HUES6 (cell line): ENCODE measurements at regions not wholly inside any gene's neighbourhood (a gene's known extent, or its start where the extent isn't known, plus 50 kb on each side); places are given as distances from the start of the nearest gene placed in this dataset.

Experiments
- H3K27ac ChIP-seq: 2 replicates; pipeline ENCODE4 v1.7.0; 2013; ENCODE audit warnings: low read depth, mild to moderate bottlenecking, low read length, inconsistent platforms
- H3K27me3 ChIP-seq: 2 replicates; pipeline ENCODE4 v1.6.1; 2013; ENCODE audit warnings: low read length; ENCODE audit not compliant: control insufficient read depth, insufficient read depth
- H3K36me3 ChIP-seq: 2 replicates; pipeline ENCODE4 v1.6.1; 2013; ENCODE audit warnings: low read length; ENCODE audit not compliant: control insufficient read depth, insufficient read depth
- H3K4me1 ChIP-seq: 2 replicates; pipeline ENCODE4 v1.6.1; 2013; ENCODE audit warnings: low read length; ENCODE audit not compliant: control insufficient read depth, insufficient read depth
- H3K4me3 ChIP-seq: 2 replicates; pipeline ENCODE4 v1.5.1; 2013; ENCODE audit warnings: low read depth, low read length
- H3K9ac ChIP-seq: one replicate; pipeline ENCODE4 v1.6.1; 2013; ENCODE audit warnings: mild to moderate bottlenecking, low read length
- H3K9me3 ChIP-seq: 2 replicates; pipeline ENCODE4 v1.6.1; 2013; ENCODE audit warnings: low read depth, low read length; ENCODE audit not compliant: control insufficient read depth, insufficient read depth

DNA sequence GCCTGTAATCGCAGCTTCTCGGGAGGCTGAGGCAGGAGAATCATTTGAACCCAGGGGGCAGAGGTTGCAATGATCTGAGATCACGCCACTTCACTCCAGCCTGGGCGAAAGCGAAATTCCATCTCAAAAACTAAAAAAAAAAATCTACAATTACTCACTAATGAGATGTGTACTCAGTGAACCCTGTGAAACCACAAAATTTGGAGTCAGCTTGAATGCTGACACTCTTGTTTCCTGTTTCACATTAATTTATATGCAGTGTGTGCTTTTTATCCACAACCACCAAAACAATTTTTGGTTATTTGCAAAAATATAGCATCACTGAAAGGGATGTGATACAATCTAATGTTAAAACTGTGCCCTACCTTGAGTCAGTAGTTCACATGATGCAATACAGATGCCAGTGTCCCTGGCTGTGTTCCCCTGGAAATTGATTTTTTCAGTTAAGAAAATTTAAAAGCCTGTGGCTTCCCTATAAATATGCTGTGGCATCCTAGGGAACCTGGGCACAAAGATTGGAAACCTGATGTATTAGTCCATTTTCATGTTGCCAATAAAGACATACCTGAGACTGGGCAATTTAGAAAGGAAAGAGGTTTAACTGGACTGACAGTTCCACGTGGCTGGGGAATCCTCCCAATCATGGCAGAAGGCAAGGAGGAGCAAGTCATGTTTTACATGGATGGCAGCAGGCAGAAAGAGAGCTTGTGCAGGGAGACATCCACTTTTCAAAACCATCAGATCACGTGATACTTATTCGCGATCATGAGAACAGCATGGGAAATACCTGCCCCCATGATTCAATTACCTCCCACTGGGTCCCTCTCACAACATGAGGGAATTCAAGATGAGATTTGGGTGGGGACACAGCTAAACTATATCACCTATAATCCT, 337.5 kb upstream of the NT5C1B start:
- peaks cover 7% of the 10 kb centered on the region; the same call in 1 of the 2 replicates for H3K4me1 ChIP-seq
- no peak overlapping the region for H3K27ac ChIP-seq
- H3K36me3 ChIP-seq, result no peaks in the 10 kb centered on the region
- no peak overlapping the region for H3K9ac ChIP-seq
- H3K9me3 ChIP-seq, result peaks cover 5% of the 10 kb centered on the region; the same call in 1 of the 2 replicates
- no peaks in the 10 kb centered on the region for H3K27me3 ChIP-seq
- no peak overlapping the region for H3K4me3 ChIP-seq

DNA sequence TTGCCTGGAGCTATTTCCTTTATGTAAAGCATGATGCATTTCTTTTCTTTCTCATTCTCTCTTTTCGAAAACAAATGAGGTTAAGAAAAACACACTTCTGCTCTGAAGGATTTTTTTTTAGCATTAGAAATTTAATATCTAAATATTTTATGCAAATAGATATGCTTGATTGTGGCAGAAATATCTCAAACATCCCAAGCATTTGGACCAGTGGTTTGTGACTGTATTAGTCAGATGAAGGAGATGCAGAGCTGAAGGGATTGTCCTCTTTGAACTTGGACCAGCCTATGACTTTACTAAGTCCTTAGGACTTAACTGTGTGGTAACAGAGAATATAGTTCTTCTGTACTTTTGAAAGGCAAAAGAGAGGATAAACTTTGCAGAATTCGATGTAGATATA, 335.9 kb upstream of the NT5C1B start:
- Histone ChIP-seq H3K9ac (no peak overlapping the region), H3K27ac (no peak overlapping the region), H3K4me3 (no peak overlapping the region), H3K4me1 (peaks cover 7% of the 10 kb centered on the region; the same call in 1 of the 2 replicates), H3K36me3 (no peaks in the 10 kb centered on the region), H3K27me3 (no peaks in the 10 kb centered on the region), H3K9me3 (peaks cover 5% of the 10 kb centered on the region; the same call in 1 of the 2 replicates)

DNA sequence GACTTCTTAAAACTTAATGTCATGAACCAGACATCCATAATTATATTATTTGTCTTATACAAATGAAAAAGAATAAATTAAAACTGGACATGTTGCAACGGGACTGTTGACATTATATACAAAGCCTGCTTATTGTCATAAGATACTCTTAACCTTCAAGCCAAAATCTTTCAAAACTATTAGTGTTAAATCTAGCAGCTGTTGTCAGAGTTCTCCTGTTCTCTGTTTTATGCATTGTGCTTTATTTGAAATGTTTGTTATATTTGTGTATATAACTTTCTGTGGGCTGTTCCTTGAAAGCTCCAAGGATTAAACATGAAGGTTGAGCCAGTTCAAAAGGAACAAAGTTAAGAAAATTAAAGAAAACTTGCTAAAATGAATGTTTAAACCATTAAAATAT, 335.5 kb upstream of the NT5C1B start:
- H3K36me3 ChIP-seq, result no peaks in the 10 kb centered on the region
- H3K4me1 ChIP-seq, result peaks cover 7% of the 10 kb centered on the region; the same call in 1 of the 2 replicates
- no peak overlapping the region for H3K27ac ChIP-seq
- H3K9ac ChIP-seq, result no peak overlapping the region
- peaks cover 5% of the 10 kb centered on the region; the same call in 1 of the 2 replicates for H3K9me3 ChIP-seq
- no peaks in the 10 kb centered on the region for H3K27me3 ChIP-seq
- H3K4me3 ChIP-seq, result no peak overlapping the region

DNA sequence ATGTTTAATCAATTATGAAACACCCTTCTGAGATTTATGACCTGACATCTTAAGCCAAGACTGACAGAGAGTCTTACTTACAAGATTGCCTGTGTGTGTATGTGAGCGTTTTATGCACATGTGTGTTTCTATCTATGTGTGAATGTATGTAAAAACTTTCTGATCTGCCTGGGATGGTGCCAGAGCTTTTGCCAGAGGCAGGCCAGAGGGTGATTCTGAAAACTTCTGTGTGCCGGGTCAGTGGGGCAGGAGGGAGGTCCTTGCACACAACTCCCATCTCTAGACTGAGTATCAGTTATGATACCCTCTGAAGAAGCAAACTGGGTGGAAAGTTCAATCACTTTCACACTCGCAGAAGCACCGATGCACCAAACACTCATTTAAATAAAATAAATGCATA, 335.0 kb upstream of the NT5C1B start:
- Histone ChIP-seq H3K4me1 (peaks cover 7% of the 10 kb centered on the region; the same call in 1 of the 2 replicates), H3K4me3 (no peak overlapping the region), H3K9ac (no peak overlapping the region), H3K27me3 (no peaks in the 10 kb centered on the region), H3K9me3 (peaks cover 5% of the 10 kb centered on the region; the same call in 1 of the 2 replicates), H3K36me3 (no peaks in the 10 kb centered on the region), H3K27ac (no peak overlapping the region)

DNA sequence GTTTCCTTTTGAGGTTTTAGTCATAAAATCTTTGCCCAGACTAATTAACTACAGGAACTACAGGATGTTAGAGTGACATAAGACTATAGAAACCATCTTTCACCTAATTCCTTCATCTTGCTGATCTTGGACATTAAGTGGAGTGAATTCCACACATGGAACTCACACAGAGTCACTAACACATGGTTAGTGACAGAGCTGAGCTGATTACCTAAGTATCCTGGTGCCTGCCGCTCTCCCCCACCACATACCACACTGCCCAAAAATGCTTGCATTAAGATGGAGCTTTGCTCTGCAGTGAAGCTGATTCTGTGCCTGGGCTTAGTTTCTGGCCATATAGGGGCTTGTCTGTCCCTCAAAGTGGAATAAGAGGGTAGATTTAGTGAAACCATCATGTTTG, 332.9 kb upstream of the NT5C1B start:
- no peak overlapping the region for H3K4me3 ChIP-seq
- peaks cover 2% of the 10 kb centered on the region; the same call in 1 of the 2 replicates for H3K9me3 ChIP-seq
- H3K36me3 ChIP-seq, result no peaks in the 10 kb centered on the region
- no peak overlapping the region for H3K9ac ChIP-seq
- H3K4me1 ChIP-seq, result peaks cover 7% of the 10 kb centered on the region; the same call in 1 of the 2 replicates
- no peaks in the 10 kb centered on the region for H3K27me3 ChIP-seq
- no peak overlapping the region for H3K27ac ChIP-seq

DNA sequence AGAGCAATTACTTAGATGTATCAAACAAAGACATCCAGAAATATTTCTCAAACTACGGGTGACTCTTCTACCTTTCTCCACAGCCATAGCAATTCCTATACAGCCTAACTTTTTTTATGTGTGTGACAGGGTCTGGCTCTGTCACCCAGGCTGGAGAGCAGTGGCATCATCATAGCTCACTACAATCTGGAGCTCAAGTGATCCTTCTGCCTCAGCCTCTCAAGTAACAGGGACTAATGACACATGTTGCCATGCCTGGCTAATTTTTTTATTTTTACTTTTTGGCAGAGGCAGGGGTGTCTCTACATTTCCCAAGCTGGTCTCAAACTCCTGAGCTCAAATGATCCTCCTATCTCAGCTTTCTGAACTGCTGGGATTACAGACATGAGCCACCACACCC, 328.9 kb upstream of the NT5C1B start:
- H3K9ac ChIP-seq, result no peak overlapping the region
- no peak overlapping the region for H3K27ac ChIP-seq
- no peaks in the 10 kb centered on the region for H3K27me3 ChIP-seq
- no peak overlapping the region for H3K4me3 ChIP-seq
- no peaks in the 10 kb centered on the region for H3K9me3 ChIP-seq
- no peaks in the 10 kb centered on the region for H3K36me3 ChIP-seq
- 0 out of 2 replicates have a peak, but pooled peaks cover 3% of the 10 kb centered on the region for H3K4me1 ChIP-seq

DNA sequence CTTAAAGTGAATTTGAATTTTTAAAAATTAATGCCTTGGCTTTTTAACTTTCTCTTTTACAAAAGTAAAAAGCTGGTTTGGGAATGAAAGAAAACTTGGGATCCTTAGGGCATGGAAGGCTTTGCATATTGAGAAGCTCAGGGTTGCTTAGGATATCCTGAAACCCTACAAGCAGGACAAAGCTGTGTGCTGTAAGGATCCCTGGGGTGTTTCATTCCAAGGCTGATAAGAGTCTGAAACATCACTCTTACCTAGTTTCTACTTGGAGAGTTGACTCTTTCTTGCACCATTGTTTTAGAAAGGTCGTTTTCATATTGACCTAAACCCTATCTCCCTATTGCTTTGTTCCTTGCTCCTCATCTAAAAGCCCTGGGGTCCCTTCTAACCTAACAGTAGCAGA, 325.9 kb upstream of the NT5C1B start:
- no peaks in the 10 kb centered on the region for H3K36me3 ChIP-seq
- 0 out of 2 replicates have a peak, but pooled peaks cover 3% of the 10 kb centered on the region for H3K4me1 ChIP-seq
- no peaks in the 10 kb centered on the region for H3K9me3 ChIP-seq
- H3K27me3 ChIP-seq, result no peaks in the 10 kb centered on the region
- H3K4me3 ChIP-seq, result no peak overlapping the region
- no peak overlapping the region for H3K27ac ChIP-seq
- H3K9ac ChIP-seq, result no peak overlapping the region

DNA sequence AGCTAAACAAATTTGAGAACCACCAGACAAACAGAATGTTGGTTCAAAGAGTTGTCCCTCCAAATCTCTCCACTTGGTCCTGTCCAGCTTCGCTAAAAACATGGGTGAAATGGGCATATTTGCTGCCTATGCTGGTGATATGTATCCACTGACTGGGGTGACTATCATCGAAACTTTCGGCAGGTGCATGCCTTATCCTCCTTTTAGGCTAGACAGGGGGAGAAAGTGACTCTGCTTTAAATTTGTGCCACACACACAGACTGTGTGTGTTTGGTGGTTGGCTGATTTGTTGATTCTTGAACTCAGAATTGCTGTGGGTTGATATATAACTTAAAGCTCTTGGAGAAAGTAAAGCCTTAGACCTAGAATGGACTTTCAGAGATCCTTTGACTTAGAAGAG, 324.1 kb upstream of the NT5C1B start:
- no peak overlapping the region for H3K4me3 ChIP-seq
- no peak overlapping the region for H3K9ac ChIP-seq
- no peaks in the 10 kb centered on the region for H3K9me3 ChIP-seq
- no peaks in the 10 kb centered on the region for H3K27me3 ChIP-seq
- no peaks in the 10 kb centered on the region for H3K36me3 ChIP-seq
- 0 out of 2 replicates have a peak, but pooled peaks cover 3% of the 10 kb centered on the region for H3K4me1 ChIP-seq
- H3K27ac ChIP-seq, result no peak overlapping the region

DNA sequence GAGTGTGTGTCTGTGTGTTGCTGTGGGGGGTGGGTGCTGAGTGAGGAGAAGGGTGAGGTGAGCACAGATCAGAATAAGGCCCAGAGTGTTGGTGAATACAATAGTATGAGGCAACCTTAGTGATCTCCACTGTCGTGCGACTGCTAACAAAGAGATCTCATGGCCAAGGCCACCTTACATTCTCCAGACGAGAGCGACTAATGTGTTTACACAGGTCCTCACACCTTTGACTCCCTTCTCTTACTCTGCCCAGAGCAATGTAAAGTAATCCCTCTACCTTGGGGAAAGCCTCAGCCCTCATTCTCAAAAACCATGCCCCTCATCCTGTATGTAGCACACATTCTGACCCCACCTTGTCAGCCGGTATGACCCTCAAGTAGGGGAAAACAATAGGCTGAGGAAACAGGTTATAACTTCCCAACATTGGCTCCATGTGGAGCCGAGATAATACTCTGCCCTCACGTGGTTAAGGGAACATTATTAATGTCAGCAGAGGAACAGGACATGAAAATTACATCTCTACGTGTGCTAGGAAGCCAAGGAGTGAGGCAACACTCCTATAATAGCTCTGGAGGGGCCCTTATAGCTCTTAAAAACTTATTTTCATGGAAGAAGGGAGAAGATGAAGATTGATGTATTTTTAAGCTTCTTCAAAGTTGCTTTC, 323.0 kb upstream of the NT5C1B start:
- Histone ChIP-seq H3K27me3 (no peaks in the 10 kb centered on the region), H3K9ac (no peak overlapping the region), H3K27ac (no peak overlapping the region), H3K36me3 (no peaks in the 10 kb centered on the region), H3K9me3 (no peaks in the 10 kb centered on the region), H3K4me1 (0 out of 2 replicates have a peak, but pooled peaks cover 3% of the 10 kb centered on the region), H3K4me3 (no peak overlapping the region)

DNA sequence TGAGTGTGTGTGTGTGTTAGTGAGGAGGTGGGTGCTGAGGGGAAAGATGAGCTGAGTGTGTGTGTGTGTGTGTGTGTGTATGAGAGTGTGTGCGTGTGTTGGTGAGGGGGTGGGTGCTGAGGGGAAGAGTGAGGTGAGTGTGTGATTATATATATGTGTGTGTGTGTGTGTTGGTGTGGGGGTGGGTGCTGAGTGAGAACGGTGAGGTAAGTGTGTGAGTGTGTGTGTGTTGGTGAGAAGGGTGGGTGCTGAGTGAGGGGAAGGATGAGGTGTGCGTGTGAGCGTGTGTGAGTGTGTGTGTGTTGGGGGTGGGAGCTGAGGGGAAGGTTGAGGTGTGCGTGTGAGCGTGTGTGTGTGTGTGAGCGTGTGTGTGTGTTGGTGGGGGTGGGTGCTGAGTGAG, 322.0 kb upstream of the NT5C1B start:
- Histone ChIP-seq H3K27me3 (no peaks in the 10 kb centered on the region), H3K4me1 (0 out of 2 replicates have a peak, but pooled peaks cover 3% of the 10 kb centered on the region), H3K36me3 (no peaks in the 10 kb centered on the region), H3K4me3 (no peak overlapping the region), H3K27ac (no peak overlapping the region), H3K9ac (no peak overlapping the region), H3K9me3 (no peaks in the 10 kb centered on the region)

DNA sequence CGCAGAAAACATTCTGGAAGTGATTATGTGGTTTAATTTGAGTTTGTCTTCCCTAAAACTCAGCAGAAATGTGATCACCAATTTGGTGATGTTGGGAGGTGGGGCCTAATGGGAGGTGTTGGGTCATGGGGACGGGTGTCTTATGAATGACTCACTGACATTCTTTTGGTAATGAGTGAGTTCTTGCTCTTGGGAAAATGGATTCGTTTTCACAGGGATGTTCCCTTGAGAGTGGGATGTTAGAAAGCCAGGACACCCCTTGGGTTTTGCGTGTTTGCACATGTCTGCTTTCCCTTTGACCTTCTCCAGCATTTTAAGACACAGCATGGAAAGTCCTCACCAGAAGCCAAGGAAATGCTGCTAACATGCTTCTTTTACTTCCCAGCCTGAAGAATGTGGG, 321.5 kb upstream of the NT5C1B start:
- H3K9ac ChIP-seq, result no peak overlapping the region
- H3K4me1 ChIP-seq, result 0 out of 2 replicates have a peak, but pooled peaks cover 3% of the 10 kb centered on the region
- no peaks in the 10 kb centered on the region for H3K27me3 ChIP-seq
- H3K27ac ChIP-seq, result no peak overlapping the region
- H3K4me3 ChIP-seq, result no peak overlapping the region
- no peaks in the 10 kb centered on the region for H3K36me3 ChIP-seq
- H3K9me3 ChIP-seq, result no peaks in the 10 kb centered on the region
